Lung (tissue), 11 donors: ENCODE measurements at regions not wholly inside any gene's neighbourhood (a gene's known extent, or its start where the extent isn't known, plus 50 kb on each side); places are given as distances from the start of the nearest gene placed in this dataset.

Experiments used
- ATAC-seq: fragments of 200-7000 bp; cut with Tn5 transposase; one replicate; pipeline ENCODE4 v1.9.1; 2020; ENCODE audit warnings: moderate number of reproducible peaks; ENCODE audit not compliant: insufficient read depth, low FRiP score
- DNase-seq, 3 donors: peaks; one replicate each; pipeline ENCODE4 v3.0.0-alpha.2; 2013 to 2017
- H3K27ac ChIP-seq, 2 donors: one replicate each; pipeline ENCODE4 v1.5.1; 2013; ENCODE audit warnings: mild to moderate bottlenecking in 2 of 2, moderate library complexity in 2 of 2, control low read depth in 1 of 2, inconsistent platforms in 1 of 2, low read depth in 1 of 2, low read length in 1 of 2
- H3K27me3 ChIP-seq, 3 donors: one replicate each; pipeline ENCODE4 v1.5.1; 2013; ENCODE audit warnings: low read length in 2 of 3; ENCODE audit not compliant: control insufficient read depth in 3 of 3, insufficient read depth in 3 of 3
- H3K36me3 ChIP-seq, 4 donors: one replicate each; pipeline ENCODE4 v1.5.1; 2013; ENCODE audit warnings: low read length in 4 of 4, mild to moderate bottlenecking in 1 of 4, moderate library complexity in 1 of 4; ENCODE audit not compliant: control insufficient read depth in 4 of 4, insufficient read depth in 4 of 4
- H3K4me1 ChIP-seq, 5 donors: one replicate each; pipeline ENCODE4 v1.5.1; 2013; ENCODE audit warnings: low read length in 5 of 5, mild to moderate bottlenecking in 2 of 5, moderate library complexity in 1 of 5; ENCODE audit not compliant: control insufficient read depth in 5 of 5, insufficient read depth in 5 of 5
- H3K4me3 ChIP-seq: one replicate; pipeline ENCODE4 v1.5.1; 2013; ENCODE audit warnings: mild to moderate bottlenecking, control low read depth, moderate library complexity
- H3K9ac ChIP-seq, 2 donors: one replicate each; pipeline ENCODE4 v1.5.1; 2013; ENCODE audit warnings: low read length in 2 of 2, control low read depth in 1 of 2; ENCODE audit not compliant: insufficient read depth in 1 of 2
- H3K9me3 ChIP-seq, 4 donors: one replicate each; pipeline ENCODE4 v1.5.1; 2013; ENCODE audit warnings: low read length in 3 of 4, mild to moderate bottlenecking in 1 of 4, moderate library complexity in 1 of 4; ENCODE audit not compliant: control insufficient read depth in 4 of 4, insufficient read depth in 3 of 4
- CTCF ChIP-seq: IDR thresholded peaks from 2 replicates; pipeline ENCODE4 v1.5.1; 2012; ENCODE audit warnings: mild to moderate bottlenecking; ENCODE audit errors: control extremely low read depth, extremely low read depth
- WGBS, 2 donors: extraction: QIAGEN DNeasy Blood & Tissue Kit; methylation state at CpG; one replicate each; pipeline ENCODE4 v1.1.7; 2013; 5-methylcytosine and 5-hydroxymethylcytosine counted together
- donor health status: control.
- donor health status: control.
- donor health status: Bipolar disorder and iron deficiency.
- donor health status: healthy.
- donor health status: DM: yes; HTN: yes; CAD: no.

- 59 to 74% methylated on average over 18 of the region's 18 CpGs for WGBS, 2 donors
- Histone ChIP-seq H3K4me3 (no peak overlapping the region), H3K36me3 (no peaks in the 10 kb centered on the region), H3K4me1 (peaks cover 0 to 13% (median 10%) of the 10 kb centered on the region in 5 donors), H3K27me3 (no peaks in the 10 kb centered on the region), H3K27ac (no peak overlapping the region), H3K9ac (no peak overlapping the region), H3K9me3 (no peaks in the 10 kb centered on the region)
- peak; percentile 76 to 93 (median 91) for DNase-seq
- ATAC-seq = peak; percentile 74
- no peak for TF ChIP-seq CTCF
Observed at GRCh38 chr6:167760979-167761793, 65.5 kb upstream of the AFDN start.

DNA sequence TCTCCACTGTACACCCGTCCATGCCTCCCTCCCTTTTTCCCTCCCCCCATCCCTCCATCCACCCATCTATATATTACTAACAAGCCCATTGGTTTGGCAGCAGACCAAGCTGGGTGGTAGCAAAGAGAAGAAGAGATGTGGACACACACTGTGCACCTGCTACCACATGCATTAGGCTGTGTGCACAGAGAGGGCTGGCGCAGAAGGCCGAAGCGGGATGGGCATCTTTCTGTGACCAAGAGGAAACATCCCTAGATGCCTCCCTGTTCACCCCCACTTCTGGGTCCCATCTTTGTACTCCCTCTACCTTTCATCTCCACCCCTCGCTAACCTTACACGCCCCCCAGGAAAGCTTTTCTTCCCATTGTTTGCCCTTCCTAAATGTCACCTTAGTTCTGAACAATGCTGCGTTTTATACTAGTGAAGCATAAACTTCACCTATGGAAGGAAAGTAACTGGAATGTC lies 64.9 kb upstream of the AFDN start:
- H3K27me3 ChIP-seq = no peaks in the 10 kb centered on the region
- DNase-seq (no peak), ATAC-seq (no peak)
- H3K9me3 ChIP-seq = no peaks in the 10 kb centered on the region
- 87 to 94% methylated on average over 7 of the region's 7 CpGs for WGBS, 2 donors
- no peak overlapping the region for H3K4me3 ChIP-seq
- no peak overlapping the region for H3K27ac ChIP-seq
- H3K4me1 ChIP-seq = peaks cover 0 to 18% (median 10%) of the 10 kb centered on the region in 5 donors
- TF ChIP-seq CTCF = no peak
- H3K36me3 ChIP-seq = no peaks in the 10 kb centered on the region
- no peak overlapping the region for H3K9ac ChIP-seq

DNA sequence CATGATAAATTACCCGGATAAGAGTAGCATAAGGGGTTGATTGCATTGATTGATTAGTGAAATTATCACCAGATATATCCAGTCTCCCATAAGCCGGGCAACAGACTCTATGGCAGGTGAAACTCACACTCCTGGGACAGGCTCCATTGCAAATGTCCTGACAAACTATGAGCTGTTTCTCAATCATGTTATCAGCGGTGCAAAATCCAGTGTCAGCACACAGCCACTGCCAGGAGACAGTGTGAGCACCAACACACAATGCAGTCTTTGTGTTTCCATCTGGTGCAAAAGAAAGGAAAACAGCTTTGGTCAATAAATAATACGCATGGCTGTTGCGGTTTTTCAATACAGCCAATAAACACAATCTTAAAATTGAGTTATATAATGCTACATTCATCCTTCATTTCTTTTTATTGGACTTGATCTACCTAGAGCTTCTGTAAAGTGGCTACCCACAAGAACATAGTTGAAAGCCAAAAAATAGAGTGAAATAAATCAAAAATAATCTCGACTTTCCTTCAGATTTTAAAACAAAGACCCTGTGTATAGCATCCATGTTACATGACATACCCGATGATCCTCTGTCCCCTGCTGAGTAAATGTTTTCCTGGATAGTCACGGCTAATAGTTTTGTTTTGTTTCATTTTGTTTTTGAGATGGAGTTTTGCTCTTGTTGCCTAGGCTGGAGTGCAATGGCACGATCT lies 64.3 kb upstream of the AFDN start:
- Histone ChIP-seq H3K9ac (no peak overlapping the region), H3K36me3 (no peaks in the 10 kb centered on the region), H3K27me3 (no peaks in the 10 kb centered on the region), H3K27ac (no peak overlapping the region), H3K4me3 (no peak overlapping the region), H3K9me3 (no peaks in the 10 kb centered on the region), H3K4me1 (peaks cover 0 to 24% (median 10%) of the 10 kb centered on the region in 5 donors)
- TF ChIP-seq CTCF = no peak
- 91 to 92% methylated on average over 9 of the region's 9 CpGs for WGBS, 2 donors
- no peak for ATAC-seq
- peak in 2 of 3 donors; percentile 37 to 63 for DNase-seq
